Fibroblast of lung (primary cell): ENCODE measurements at regions not wholly inside any gene's neighbourhood (a gene's known extent, or its start where the extent isn't known, plus 50 kb on each side); places are given as distances from the start of the nearest gene placed in this dataset.

Experiments
- DNase-seq, 2 donors: peaks; one replicate each; pipeline versions ENCODE4 v3.0.0 to v3.0.0-alpha.2; 2010; ENCODE audit warnings: low read depth in 2 of 2
- H2AFZ ChIP-seq: 2 replicates; pipeline ENCODE4 v1.5.1; 2012; ENCODE audit warnings: low read length, control low read depth, inconsistent platforms
- H3K27ac ChIP-seq: 2 replicates; pipeline ENCODE4 v1.5.1; 2011; ENCODE audit warnings: low read length, control low read depth; ENCODE audit not compliant: insufficient read depth
- H3K27me3 ChIP-seq: 2 replicates; pipeline ENCODE4 v1.5.1; 2011; ENCODE audit warnings: mild to moderate bottlenecking, low read length; ENCODE audit not compliant: control insufficient read depth, insufficient read depth
- H3K36me3 ChIP-seq: 2 replicates; pipeline ENCODE4 v1.5.1; 2011; ENCODE audit warnings: low read length; ENCODE audit not compliant: control insufficient read depth, insufficient read depth
- H3K4me1 ChIP-seq: 2 replicates; pipeline ENCODE4 v1.5.1; 2011; ENCODE audit warnings: low read length; ENCODE audit not compliant: control insufficient read depth, insufficient read depth; ENCODE audit errors: extremely low read depth
- H3K4me2 ChIP-seq: 2 replicates; pipeline ENCODE4 v1.5.1; 2011; ENCODE audit warnings: low read length, control low read depth; ENCODE audit not compliant: insufficient read depth; ENCODE audit errors: extremely low read depth
- H3K4me3 ChIP-seq, 4 experiments: fragments of 200-600 bp in 1 of 4; sonication (generic) in 1 of 4; replicated peaks in 1 of 4; 2 replicates each; pipeline ENCODE4 v1.5.1; 2011 to 2016; ENCODE audit warnings: low read length in 4 of 4, low read depth in 3 of 4, mild to moderate bottlenecking in 3 of 4, control low read depth in 2 of 4, inconsistent platforms in 1 of 4, mixed read lengths in 1 of 4; ENCODE audit not compliant: insufficient read depth in 1 of 4; ENCODE audit errors: control extremely low read depth in 1 of 4
- H3K79me2 ChIP-seq: 2 replicates; pipeline ENCODE4 v1.5.1; 2012; ENCODE audit warnings: mild to moderate bottlenecking, low read length, inconsistent platforms; ENCODE audit not compliant: control insufficient read depth, insufficient read depth
- H3K9ac ChIP-seq: 2 replicates; pipeline ENCODE4 v1.5.1; 2011; ENCODE audit warnings: mild to moderate bottlenecking, low read length, control low read depth; ENCODE audit not compliant: insufficient read depth
- H3K9me3 ChIP-seq: 2 replicates; pipeline ENCODE4 v1.5.1; 2012; ENCODE audit warnings: low read depth, low read length; ENCODE audit not compliant: control insufficient read depth, insufficient read depth
- H4K20me1 ChIP-seq: 2 replicates; pipeline ENCODE4 v1.5.1; 2011; ENCODE audit warnings: low read length; ENCODE audit not compliant: control insufficient read depth, insufficient read depth; ENCODE audit errors: extremely low read depth
- CTCF ChIP-seq, 2 donors: IDR thresholded peaks in 1 of 2; conservative IDR thresholded peaks in 1 of 2; 1 replicate in 1 of 2; 2 replicates in 1 of 2; pipeline ENCODE4 v1.5.1; 2011 to 2012; ENCODE audit warnings: low read length in 2 of 2, control low read depth in 1 of 2, inconsistent platforms in 1 of 2, low read depth in 1 of 2, mild to moderate bottlenecking in 1 of 2
- EZH2 ChIP-seq: IDR thresholded peaks from 2 replicates; pipeline ENCODE4 v1.5.1; 2012; ENCODE audit warnings: low read length, control low read depth, mild to moderate bottlenecking; ENCODE audit errors: missing control alignments

GRCh38 chr12:124147575-124147974, 147.3 kb upstream of the RFLNA start:
- H4K20me1 ChIP-seq = no peaks in the 10 kb centered on the region
- no peaks in the 10 kb centered on the region for H3K9me3 ChIP-seq
- H3K9ac ChIP-seq = no peak overlapping the region
- no peaks in the 10 kb centered on the region for H3K4me1 ChIP-seq
- H3K27ac ChIP-seq = no peak overlapping the region
- TF ChIP-seq CTCF (conservative IDR thresholded peaks at IDR 0.05 in 1 of 2, IDR thresholded peaks at IDR 0.05 in 1 of 2; ENCODE audit: low read depth in 1 of 2, low read length in 2 of 2) = no peak
- TF ChIP-seq EZH2 = no peak
- H3K27me3 ChIP-seq = no peaks in the 10 kb centered on the region
- H3K79me2 ChIP-seq = no peaks in the 10 kb centered on the region
- H3K4me2 ChIP-seq = no peak overlapping the region
- no peaks in the 10 kb centered on the region for H3K36me3 ChIP-seq
- no peak for DNase-seq
- H2AFZ ChIP-seq = no peak overlapping the region
- no peak overlapping the region for H3K4me3 ChIP-seq

- Histone ChIP-seq H2AFZ (no peak overlapping the region), H3K4me1 (no peaks in the 10 kb centered on the region), H3K9me3 (no peaks in the 10 kb centered on the region), H3K4me2 (no peak overlapping the region), H3K9ac (no peak overlapping the region), H3K27ac (no peak overlapping the region), H3K4me3 (no peak overlapping the region), H3K27me3 (no peaks in the 10 kb centered on the region), H3K79me2 (no peaks in the 10 kb centered on the region), H4K20me1 (no peaks in the 10 kb centered on the region), H3K36me3 (no peaks in the 10 kb centered on the region)
- DNase-seq = peak in 1 of 2 donors; percentile 26
- TF ChIP-seq EZH2 (no peak), CTCF (conservative IDR thresholded peaks at IDR 0.05 in 1 of 2, IDR thresholded peaks at IDR 0.05 in 1 of 2; ENCODE audit: low read depth in 1 of 2, low read length in 2 of 2) (no peak)
These were observed 146.2 kb upstream of the RFLNA start for GRCh38 chr12:124148481-124149273.

GRCh38 chr12:124149287-124149686, 145.6 kb upstream of the RFLNA start:
- Histone ChIP-seq H3K36me3 (no peaks in the 10 kb centered on the region), H4K20me1 (no peaks in the 10 kb centered on the region), H3K27me3 (no peaks in the 10 kb centered on the region), H3K4me1 (no peaks in the 10 kb centered on the region), H3K4me3 (no peak overlapping the region), H3K9me3 (no peaks in the 10 kb centered on the region), H2AFZ (no peak overlapping the region), H3K27ac (no peak overlapping the region), H3K79me2 (no peaks in the 10 kb centered on the region), H3K9ac (no peak overlapping the region), H3K4me2 (no peak overlapping the region)
- DNase-seq = no peak
- TF ChIP-seq EZH2 (no peak), CTCF (conservative IDR thresholded peaks at IDR 0.05 in 1 of 2, IDR thresholded peaks at IDR 0.05 in 1 of 2; ENCODE audit: low read depth in 1 of 2, low read length in 2 of 2) (no peak)
